Large intestine (tissue), 3 donors: ENCODE measurements at regions not wholly inside any gene's neighbourhood (a gene's known extent, or its start where the extent isn't known, plus 50 kb on each side); places are given as distances from the start of the nearest gene placed in this dataset.

Experiments
- DNase-seq, 2 donors: peaks; one replicate each; pipeline versions ENCODE4 v3.0.0 to v3.0.0-alpha.2; 2013
- H3K27ac ChIP-seq: one replicate; pipeline ENCODE4 v1.5.1; 2013; ENCODE audit warnings: low read length
- H3K27me3 ChIP-seq: 2 replicates; pipeline ENCODE4 v1.6.1; 2013; ENCODE audit warnings: low read length; ENCODE audit not compliant: control insufficient read depth, insufficient read depth
- H3K36me3 ChIP-seq: 2 replicates; pipeline ENCODE4 v1.6.1; 2013; ENCODE audit warnings: low read length; ENCODE audit not compliant: control insufficient read depth, insufficient read depth
- H3K4me1 ChIP-seq: one replicate; pipeline ENCODE4 v1.6.1; 2013; ENCODE audit warnings: low read length; ENCODE audit not compliant: control insufficient read depth, insufficient read depth
- H3K4me3 ChIP-seq: one replicate; pipeline ENCODE4 v1.5.1; 2013; ENCODE audit warnings: low read length
- H3K9me3 ChIP-seq: one replicate; pipeline ENCODE4 v1.6.1; 2013; ENCODE audit warnings: mild to moderate bottlenecking, low read depth, low read length, moderate library complexity; ENCODE audit not compliant: control insufficient read depth
- WGBS: methylation state at CpG from one replicate; pipeline ENCODE4 v1.1.5; 2013; ENCODE audit warnings: low lambda C conversion rate; ENCODE audit not compliant: insufficient coverage; 5-methylcytosine and 5-hydroxymethylcytosine counted together

- Histone ChIP-seq H3K36me3 (no peaks in the 10 kb centered on the region), H3K27me3 (peaks cover 51% of the 10 kb centered on the region), H3K4me3 (peak overlapping the region; percentile 35), H3K4me1 (peaks cover 9% of the 10 kb centered on the region), H3K9me3 (peaks cover 10% of the 10 kb centered on the region), H3K27ac (peak overlapping the region; percentile 14)
- no CpG with 5 or more reads among the region's 81 CpGs for WGBS
- peak; percentile 47 to 60 for DNase-seq
Measured at GRCh38 chr1:98053471-98054366, 132.9 kb upstream of the DPYD start.

DNA sequence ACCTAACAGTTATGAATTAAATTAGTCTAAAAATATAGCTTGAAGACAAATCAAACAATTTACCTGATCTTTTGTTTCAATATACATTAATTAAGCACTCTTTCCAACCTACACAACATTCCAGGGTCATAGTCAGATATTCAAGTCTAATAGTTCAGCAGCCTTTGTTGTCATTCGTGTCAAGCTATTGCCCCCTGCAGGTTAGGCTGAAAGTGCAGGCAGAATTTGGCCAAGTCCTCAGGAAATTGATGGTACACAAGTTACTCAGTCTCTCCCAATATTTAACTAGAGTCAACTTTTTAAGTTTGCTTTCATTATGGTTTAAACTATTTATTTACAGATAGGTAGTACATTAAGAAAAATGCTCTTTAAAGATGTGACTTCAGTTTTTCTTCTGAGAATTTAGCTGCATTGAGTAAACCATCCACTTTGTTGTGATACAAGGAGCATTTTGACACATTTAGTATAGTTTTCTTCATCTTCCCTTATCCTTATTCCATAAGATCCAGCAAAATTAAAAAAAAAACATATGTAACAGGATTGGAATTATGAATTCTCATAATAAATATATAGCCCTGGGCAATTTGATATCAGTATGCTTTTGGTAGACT is 130.3 kb upstream of the DPYD start:
- DNase-seq: peak; percentile 38 to 49
- WGBS: no CpG with 5 or more reads among the region's 1 CpG
- Histone ChIP-seq H3K27me3 (peaks cover 63% of the 10 kb centered on the region), H3K36me3 (no peaks in the 10 kb centered on the region), H3K4me3 (no peak overlapping the region), H3K9me3 (peaks cover 10% of the 10 kb centered on the region), H3K27ac (no peak overlapping the region), H3K4me1 (peaks cover 9% of the 10 kb centered on the region)

DNA sequence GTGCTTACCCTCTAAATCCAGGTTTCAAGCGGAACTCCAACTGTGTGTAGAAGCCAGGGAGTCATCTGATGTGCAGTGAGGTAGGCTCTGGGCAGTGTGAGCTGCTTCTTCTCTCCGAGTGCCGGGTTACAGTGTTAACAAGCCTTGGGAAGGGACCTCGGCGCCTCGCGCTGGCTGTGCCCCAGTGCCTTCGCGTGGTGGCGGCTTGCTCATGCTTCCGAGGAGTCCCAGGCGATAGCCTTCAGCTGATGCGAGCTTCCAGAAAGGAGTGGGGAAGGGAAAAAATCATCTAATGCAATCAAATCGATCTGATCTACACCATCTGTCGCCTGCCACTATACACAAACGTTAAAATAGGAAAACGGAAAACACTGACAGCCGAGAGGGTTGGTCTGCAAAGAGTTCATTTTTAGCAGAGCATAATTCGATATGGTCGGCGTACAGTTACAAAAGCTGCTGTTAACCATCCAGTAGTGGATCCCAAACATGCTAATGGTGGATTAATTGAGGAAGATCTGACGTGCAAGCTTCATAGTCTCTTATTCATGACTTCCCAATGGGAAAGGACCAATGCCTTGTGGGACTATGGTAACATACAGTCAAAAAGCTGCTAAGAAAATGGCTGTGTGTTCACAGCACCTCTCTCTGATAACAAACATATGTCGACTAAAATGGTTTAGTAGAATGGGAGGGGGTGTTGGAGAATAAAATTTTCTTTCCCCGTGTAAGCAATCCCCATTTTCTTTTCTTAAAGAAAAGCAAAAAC is 128.7 kb upstream of the DPYD start:
- Histone ChIP-seq H3K36me3 (no peaks in the 10 kb centered on the region), H3K4me1 (peaks cover 15% of the 10 kb centered on the region), H3K27ac (peak overlapping the region; percentile 28), H3K9me3 (peaks cover 18% of the 10 kb centered on the region), H3K27me3 (peaks cover 68% of the 10 kb centered on the region), H3K4me3 (peak overlapping the region; percentile 20)
- DNase-seq: peak in 1 of 2 donors; percentile 20
- no CpG with 5 or more reads among the region's 24 CpGs for WGBS

GRCh38 chr1:98048751-98049325 is 128.0 kb upstream of the DPYD start:
- H3K36me3 ChIP-seq: no peaks in the 10 kb centered on the region
- H3K9me3 ChIP-seq: peaks cover 17% of the 10 kb centered on the region
- peaks cover 70% of the 10 kb centered on the region for H3K27me3 ChIP-seq
- H3K27ac ChIP-seq: peak overlapping the region; percentile 28
- WGBS: 28% methylated on average over 2 of the region's 16 CpGs
- H3K4me3 ChIP-seq: peak overlapping the region; percentile 20
- DNase-seq: no peak
- H3K4me1 ChIP-seq: peaks cover 14% of the 10 kb centered on the region

GRCh38 chr1:98048244-98048643 is 127.4 kb upstream of the DPYD start:
- H3K4me3 ChIP-seq: peak overlapping the region; percentile 20
- H3K36me3 ChIP-seq: no peaks in the 10 kb centered on the region
- no CpG with 5 or more reads among the region's 15 CpGs for WGBS
- peaks cover 9% of the 10 kb centered on the region for H3K4me1 ChIP-seq
- H3K27me3 ChIP-seq: peaks cover 66% of the 10 kb centered on the region
- peaks cover 12% of the 10 kb centered on the region for H3K9me3 ChIP-seq
- peak; percentile 50 to 74 for DNase-seq
- H3K27ac ChIP-seq: no peak overlapping the region

DNA sequence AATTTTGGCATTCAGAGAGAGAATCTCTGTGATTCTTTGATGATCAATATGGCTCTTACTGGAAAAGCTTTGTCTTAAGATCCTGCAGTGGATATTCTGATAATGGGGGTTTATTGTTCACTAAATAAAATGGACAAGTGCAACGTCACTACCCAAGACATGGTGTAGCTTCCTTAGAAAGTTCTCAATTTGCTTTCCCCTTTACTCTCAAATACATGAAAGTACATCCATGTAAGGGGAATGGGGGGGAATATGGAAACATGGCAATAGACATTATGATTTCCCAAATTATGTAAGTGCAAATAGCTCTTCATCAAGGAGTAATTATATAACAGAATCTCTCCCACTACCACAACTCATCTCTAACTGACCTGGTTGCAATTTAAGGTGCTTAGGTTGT is 126.3 kb upstream of the DPYD start:
- no CpG with 5 or more reads among the region's 1 CpG for WGBS
- H3K4me3 ChIP-seq: no peak overlapping the region
- H3K9me3 ChIP-seq: peaks cover 10% of the 10 kb centered on the region
- no peaks in the 10 kb centered on the region for H3K36me3 ChIP-seq
- DNase-seq: no peak
- H3K27ac ChIP-seq: no peak overlapping the region
- peaks cover 64% of the 10 kb centered on the region for H3K27me3 ChIP-seq
- peaks cover 6% of the 10 kb centered on the region for H3K4me1 ChIP-seq

GRCh38 chr1:98045767-98046641 is 125.2 kb upstream of the DPYD start:
- H3K4me3 ChIP-seq: peak overlapping the region; percentile 19
- peaks cover 64% of the 10 kb centered on the region for H3K27me3 ChIP-seq
- H3K4me1 ChIP-seq: peaks cover 6% of the 10 kb centered on the region
- no peaks in the 10 kb centered on the region for H3K36me3 ChIP-seq
- peak overlapping the region; percentile 17 for H3K27ac ChIP-seq
- DNase-seq: no peak
- peaks cover 10% of the 10 kb centered on the region for H3K9me3 ChIP-seq
- no CpG with 5 or more reads among the region's 51 CpGs for WGBS

DNA sequence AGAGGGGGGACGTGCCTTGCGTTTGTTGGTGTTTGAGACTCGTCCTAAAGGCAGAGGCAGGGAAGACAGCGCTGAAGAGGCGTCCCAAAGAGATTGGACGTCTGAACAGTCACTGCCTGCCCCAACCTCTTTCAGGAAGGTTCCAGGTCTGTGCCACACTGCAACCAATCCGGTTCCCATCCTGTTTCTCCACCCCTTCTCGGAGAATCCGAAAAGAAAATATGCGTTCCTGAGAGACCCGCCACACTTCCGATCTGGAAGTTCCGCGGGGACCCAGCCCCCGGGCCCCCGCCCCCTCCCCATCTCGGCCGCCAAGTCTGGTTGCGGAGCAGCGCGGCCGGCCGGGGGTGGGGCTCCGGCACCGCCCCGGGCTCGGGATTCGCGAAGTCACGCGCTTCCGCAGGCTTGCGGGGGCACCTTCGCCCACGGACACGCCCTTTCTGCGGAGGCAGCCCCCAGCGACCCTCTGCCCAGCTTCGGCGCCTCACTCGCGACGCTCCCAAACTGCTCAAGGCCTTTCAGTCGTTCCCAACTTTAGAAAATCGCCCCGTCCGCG is 124.5 kb upstream of the DPYD start:
- Histone ChIP-seq H3K4me3 (peak overlapping the region; percentile 17), H3K36me3 (no peaks in the 10 kb centered on the region), H3K4me1 (peaks cover 6% of the 10 kb centered on the region), H3K27me3 (peaks cover 66% of the 10 kb centered on the region), H3K27ac (no peak overlapping the region), H3K9me3 (peaks cover 10% of the 10 kb centered on the region)
- DNase-seq: no peak
- WGBS: no CpG with 5 or more reads among the region's 48 CpGs

DNA sequence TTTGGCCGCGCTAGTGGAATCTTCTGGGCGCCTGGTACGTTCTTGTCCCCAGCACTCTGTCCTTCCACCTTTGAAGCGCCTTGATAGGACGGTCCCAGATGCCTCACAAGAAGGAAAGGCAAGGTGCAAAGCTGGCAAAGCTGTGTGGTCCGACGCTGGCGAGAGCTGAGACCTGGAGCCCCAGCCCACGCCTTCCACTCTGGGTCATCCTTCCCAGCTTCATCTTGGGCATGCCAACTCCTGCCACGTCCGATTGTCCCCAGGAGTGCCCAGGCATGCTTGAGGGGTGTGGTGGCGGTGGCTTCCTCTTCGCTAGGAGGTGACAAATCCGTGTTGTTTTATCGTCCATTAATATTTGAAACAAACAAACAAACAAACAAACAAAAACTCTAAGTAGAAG is 123.9 kb upstream of the DPYD start:
- no CpG with 5 or more reads among the region's 16 CpGs for WGBS
- Histone ChIP-seq H3K27ac (no peak overlapping the region), H3K9me3 (peaks cover 10% of the 10 kb centered on the region), H3K4me3 (peak overlapping the region; percentile 17), H3K36me3 (no peaks in the 10 kb centered on the region), H3K4me1 (peaks cover 6% of the 10 kb centered on the region), H3K27me3 (peaks cover 65% of the 10 kb centered on the region)
- no peak for DNase-seq
